H9 (cell line): ENCODE measurements at regions not wholly inside any gene's neighbourhood (a gene's known extent, or its start where the extent isn't known, plus 50 kb on each side); places are given as distances from the start of the nearest gene placed in this dataset.

Experiments
- DNase-seq: peaks from one replicate; pipeline ENCODE4 v3.0.0-alpha.2; 2017
- H2AFZ ChIP-seq: one replicate; pipeline ENCODE4 v1.6.1; 2013; ENCODE audit warnings: mild to moderate bottlenecking, low read length, control low read depth, moderate library complexity
- H2AK5ac ChIP-seq: 2 replicates; pipeline ENCODE4 v1.6.1; 2013; ENCODE audit warnings: low read length, control low read depth, mixed read lengths; ENCODE audit not compliant: insufficient read length
- H2BK120ac ChIP-seq: one replicate; pipeline ENCODE4 v1.6.1; 2013; ENCODE audit warnings: low read depth, mild to moderate bottlenecking, low read length, control low read depth, inconsistent platforms; ENCODE audit not compliant: poor library complexity, severe bottlenecking
- H2BK12ac ChIP-seq: 2 replicates; pipeline ENCODE4 v1.6.1; 2013; ENCODE audit warnings: low read length, control low read depth, mixed read lengths, low read depth; ENCODE audit not compliant: insufficient read length
- H2BK15ac ChIP-seq: 2 replicates; pipeline ENCODE4 v1.6.1; 2013; ENCODE audit warnings: low read depth, low read length, control low read depth
- H2BK20ac ChIP-seq: one replicate; pipeline ENCODE4 v1.6.1; 2013; ENCODE audit warnings: low read depth, mild to moderate bottlenecking, low read length, control low read depth, inconsistent platforms; ENCODE audit not compliant: poor library complexity, severe bottlenecking
- H2BK5ac ChIP-seq: 2 replicates; pipeline ENCODE4 v1.6.1; 2013; ENCODE audit warnings: low read length, control low read depth, mixed read lengths; ENCODE audit not compliant: insufficient read length
- H3K14ac ChIP-seq: 2 replicates; pipeline ENCODE4 v1.6.1; 2013; ENCODE audit warnings: low read length, control low read depth; ENCODE audit not compliant: insufficient read depth
- H3K18ac ChIP-seq: 2 replicates; pipeline ENCODE4 v1.6.1; 2013; ENCODE audit warnings: low read depth, mild to moderate bottlenecking, mixed read lengths, low read length, control low read depth; ENCODE audit not compliant: insufficient read length
- H3K23ac ChIP-seq: 2 replicates; pipeline ENCODE4 v1.6.1; 2013; ENCODE audit warnings: low read length, control low read depth, mixed read lengths, low read depth; ENCODE audit not compliant: insufficient read length
- H3K23me2 ChIP-seq: 2 replicates; pipeline ENCODE4 v1.6.1; 2013; ENCODE audit warnings: low read depth, mild to moderate bottlenecking, mixed read lengths, low read length, control low read depth; ENCODE audit not compliant: insufficient read length, poor library complexity, severe bottlenecking
- H3K27ac ChIP-seq: 2 replicates; pipeline ENCODE4 v1.5.1; 2013; ENCODE audit warnings: low read length, control low read depth, mixed read lengths, low read depth; ENCODE audit not compliant: insufficient read length
- H3K27me3 ChIP-seq: 2 replicates; pipeline ENCODE4 v1.6.1; 2013; ENCODE audit warnings: low read length, control low read depth, inconsistent platforms; ENCODE audit not compliant: insufficient read depth
- H3K4ac ChIP-seq: 2 replicates; pipeline ENCODE4 v1.6.1; 2013; ENCODE audit warnings: low read depth, mild to moderate bottlenecking, control low read depth, inconsistent platforms, low read length, moderate library complexity
- H3K4me1 ChIP-seq: 2 replicates; pipeline ENCODE4 v1.6.1; 2013; ENCODE audit warnings: low read length, control low read depth, inconsistent platforms; ENCODE audit not compliant: insufficient read depth
- H3K4me2 ChIP-seq: 2 replicates; pipeline ENCODE4 v1.6.1; 2013; ENCODE audit warnings: low read length, control low read depth, mixed read lengths; ENCODE audit not compliant: insufficient read length, insufficient read depth
- H3K56ac ChIP-seq: 2 replicates; pipeline ENCODE4 v1.6.1; 2013; ENCODE audit warnings: low read depth, mild to moderate bottlenecking, mixed read lengths, low read length, control low read depth; ENCODE audit not compliant: insufficient read length
- H3K79me1 ChIP-seq: 2 replicates; pipeline ENCODE4 v1.6.1; 2013; ENCODE audit warnings: low read depth, mild to moderate bottlenecking, moderate library complexity, low read length, control low read depth, inconsistent platforms; ENCODE audit not compliant: insufficient read depth, poor library complexity, severe bottlenecking
- H3K79me2 ChIP-seq: 2 replicates; pipeline ENCODE4 v1.6.1; 2013; ENCODE audit warnings: low read length, control low read depth, inconsistent platforms; ENCODE audit not compliant: insufficient read depth
- H3K9ac ChIP-seq: 2 replicates; pipeline ENCODE4 v1.6.1; 2013; ENCODE audit warnings: low read length, control low read depth, mixed read lengths; ENCODE audit not compliant: insufficient read length; ENCODE audit errors: extremely low read depth
- H3K9me3 ChIP-seq: one replicate; pipeline ENCODE4 v1.6.1; 2013; ENCODE audit warnings: low read depth, low read length, inconsistent platforms; ENCODE audit not compliant: control insufficient read depth
- H3T11ph ChIP-seq: one replicate; pipeline ENCODE4 v1.6.1; 2013; ENCODE audit warnings: mild to moderate bottlenecking, low read length, control low read depth, inconsistent platforms
- H4K20me1 ChIP-seq: one replicate; pipeline ENCODE4 v1.6.1; 2013; ENCODE audit not compliant: control insufficient read depth, insufficient read length, insufficient read depth
- H4K5ac ChIP-seq: 2 replicates; pipeline ENCODE4 v1.6.1; 2013; ENCODE audit warnings: low read depth, mild to moderate bottlenecking, mixed read lengths, low read length, control low read depth; ENCODE audit not compliant: insufficient read length
- H4K8ac ChIP-seq: replicated peaks from 2 replicates; pipeline ENCODE4 v1.6.1; 2013; ENCODE audit warnings: low read length, control low read depth, mixed read lengths, low read depth; ENCODE audit not compliant: insufficient read length
- H4K91ac ChIP-seq: 2 replicates; pipeline ENCODE4 v1.6.1; 2013; ENCODE audit warnings: low read depth, mild to moderate bottlenecking, moderate library complexity, mixed read lengths, low read length, control low read depth; ENCODE audit not compliant: insufficient read length
- H3K27ac Mint-ChIP-seq, 3 experiments: 2 replicates in 2 of 3; 3 replicates in 1 of 3; pipeline ENCODE4 v1.8.0; 2020 to 2021; ENCODE audit warnings: mixed read lengths in 3 of 3, mild to moderate bottlenecking in 1 of 3, moderate library complexity in 1 of 3
- H3K27me3 Mint-ChIP-seq: 2 replicates; pipeline ENCODE4 v1.8.0; 2021; ENCODE audit warnings: low read depth, mild to moderate bottlenecking, moderate library complexity, mixed read lengths
- H3K36me3 Mint-ChIP-seq, 3 experiments: 2 replicates in 2 of 3; 3 replicates in 1 of 3; pipeline ENCODE4 v1.8.0; 2020 to 2021; ENCODE audit warnings: low read depth in 3 of 3, mixed read lengths in 3 of 3; ENCODE audit not compliant: insufficient read depth in 1 of 3
- H3K4me1 Mint-ChIP-seq, 2 experiments: 2 replicates each; pipeline ENCODE4 v1.8.0; 2020; ENCODE audit warnings: mixed read lengths in 2 of 2
- H3K4me3 Mint-ChIP-seq, 2 experiments: 2 replicates in 1 of 2; 3 replicates in 1 of 2; pipeline ENCODE4 v1.8.0; 2020 to 2021; ENCODE audit warnings: mild to moderate bottlenecking in 2 of 2, mixed read lengths in 2 of 2, moderate library complexity in 1 of 2
- H3K9me3 Mint-ChIP-seq, 2 experiments: 2 replicates in 1 of 2; 3 replicates in 1 of 2; pipeline ENCODE4 v1.8.0; 2020; ENCODE audit warnings: mild to moderate bottlenecking in 2 of 2, mixed read lengths in 2 of 2, moderate library complexity in 1 of 2
- WGBS: extraction: QIAGEN DNeasy Blood & Tissue Kit; methylation state at CpG from one replicate; pipeline ENCODE4 v1.1.7; 2013; ENCODE audit warnings: missing lambda C conversion rate, low lambda C conversion rate, mixed read lengths; ENCODE audit not compliant: insufficient read length; ENCODE audit errors: extremely low coverage; 5-methylcytosine and 5-hydroxymethylcytosine counted together
- TF ChIP-seq, protein P1 (sequence below): fragments of 200-600 bp; sonication (generic); conservative IDR thresholded peaks from 3 replicates; pipeline ENCODE4 v1.8.0; 2021; ENCODE audit warnings: antibody characterized with exemption, mild to moderate bottlenecking

DNA sequence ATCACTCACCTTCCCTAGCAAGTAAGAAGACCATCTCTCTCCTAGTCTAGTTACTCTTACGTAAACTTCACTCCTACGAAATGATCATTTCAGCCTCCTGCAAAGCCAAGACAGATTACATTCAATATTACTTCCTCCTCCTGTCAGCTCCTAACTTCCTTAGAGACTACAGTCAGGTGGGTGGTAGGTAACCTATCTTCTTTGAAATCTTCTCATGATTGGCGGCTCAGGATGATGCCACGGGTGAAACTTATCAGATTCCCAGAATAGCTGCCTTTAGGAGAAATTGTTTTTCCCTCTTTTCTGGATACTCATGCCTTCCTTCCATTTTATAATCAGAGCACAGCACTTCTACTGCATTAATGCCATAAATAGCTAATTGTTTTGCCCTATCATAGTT, 744.8 kb upstream of the HS3ST1 start:
- TF ChIP-seq, protein P1, sequence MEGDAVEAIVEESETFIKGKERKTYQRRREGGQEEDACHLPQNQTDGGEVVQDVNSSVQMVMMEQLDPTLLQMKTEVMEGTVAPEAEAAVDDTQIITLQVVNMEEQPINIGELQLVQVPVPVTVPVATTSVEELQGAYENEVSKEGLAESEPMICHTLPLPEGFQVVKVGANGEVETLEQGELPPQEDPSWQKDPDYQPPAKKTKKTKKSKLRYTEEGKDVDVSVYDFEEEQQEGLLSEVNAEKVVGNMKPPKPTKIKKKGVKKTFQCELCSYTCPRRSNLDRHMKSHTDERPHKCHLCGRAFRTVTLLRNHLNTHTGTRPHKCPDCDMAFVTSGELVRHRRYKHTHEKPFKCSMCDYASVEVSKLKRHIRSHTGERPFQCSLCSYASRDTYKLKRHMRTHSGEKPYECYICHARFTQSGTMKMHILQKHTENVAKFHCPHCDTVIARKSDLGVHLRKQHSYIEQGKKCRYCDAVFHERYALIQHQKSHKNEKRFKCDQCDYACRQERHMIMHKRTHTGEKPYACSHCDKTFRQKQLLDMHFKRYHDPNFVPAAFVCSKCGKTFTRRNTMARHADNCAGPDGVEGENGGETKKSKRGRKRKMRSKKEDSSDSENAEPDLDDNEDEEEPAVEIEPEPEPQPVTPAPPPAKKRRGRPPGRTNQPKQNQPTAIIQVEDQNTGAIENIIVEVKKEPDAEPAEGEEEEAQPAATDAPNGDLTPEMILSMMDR, result no peak
- no peaks in the 10 kb centered on the region for H3K27me3 Mint-ChIP-seq
- H3K4me3 Mint-ChIP-seq, result no peak overlapping the region

More for the DNA sequence above, 744.8 kb upstream of the HS3ST1 start:
- H3K14ac ChIP-seq, result no peak overlapping the region
- H3K27ac ChIP-seq, result no peak overlapping the region
- H2AK5ac ChIP-seq, result no peak overlapping the region
- no peak overlapping the region for H3K56ac ChIP-seq
- H3K79me1 ChIP-seq, result no peaks in the 10 kb centered on the region
- H2BK20ac ChIP-seq, result no peak overlapping the region
- no peak for DNase-seq
- H3K4ac ChIP-seq, result no peak overlapping the region
- H2BK15ac ChIP-seq, result no peak overlapping the region
- no peak overlapping the region for H3K4me2 ChIP-seq
- no peak overlapping the region for H3K18ac ChIP-seq
- no peak overlapping the region for H2BK120ac ChIP-seq
- H2AFZ ChIP-seq, result no peak overlapping the region
- no peak overlapping the region for H2BK12ac ChIP-seq
- H2BK5ac ChIP-seq, result no peak overlapping the region
- Mint-ChIP-seq H3K27ac (no peak overlapping the region), H3K36me3 (no peaks in the 10 kb centered on the region; a peak in 1 of 7 replicates), H3K9me3 (peaks cover 0 to 4% of the 10 kb centered on the region in 2 experiments; a peak in 3 of 5 replicates), H3K4me1 (peaks cover 4 to 5% of the 10 kb centered on the region in 2 experiments; a peak in 3 of 4 replicates)
- no peak overlapping the region for H3T11ph ChIP-seq
- no peaks in the 10 kb centered on the region for H3K4me1 ChIP-seq
- no peak overlapping the region for H3K23ac ChIP-seq
- no peaks in the 10 kb centered on the region for H3K23me2 ChIP-seq
- H3K9me3 ChIP-seq, result no peaks in the 10 kb centered on the region
- no peak overlapping the region for H3K9ac ChIP-seq
- H4K20me1 ChIP-seq, result no peaks in the 10 kb centered on the region
- no peak overlapping the region for H4K91ac ChIP-seq
- no peaks in the 10 kb centered on the region for H3K79me2 ChIP-seq
- no CpG with 5 or more reads among the region's 4 CpGs for WGBS
- no peaks in the 10 kb centered on the region for H3K27me3 ChIP-seq
- H4K8ac ChIP-seq, result no peak overlapping the region
- no peak overlapping the region for H4K5ac ChIP-seq
